ENCODE measurements at regions not wholly inside any gene's neighbourhood (a gene's known extent, or its start where the extent isn't known, plus 50 kb on each side); places are given as distances from the start of the nearest gene placed in this dataset.

GRCh38 chr13:105170438-105170837 is 1365.0 kb downstream of the EFNB2 start:
- no peaks in the 10 kb centered on the region for H3K36me3 ChIP-seq (ENCODE audit: control insufficient read depth, insufficient read depth, low read length)
- Mint-ChIP-seq H3K4me1 (peaks cover 10% of the 10 kb centered on the region), H3K9me3 (no peaks in the 10 kb centered on the region), H3K27ac (no peak overlapping the region), H3K4me3 (no peak overlapping the region), H3K27me3 (ENCODE audit: insufficient read depth) (no peaks in the 10 kb centered on the region), H3K36me3 (ENCODE audit: low read depth) (no peaks in the 10 kb centered on the region)
- no peaks in the 10 kb centered on the region for H3K9me3 ChIP-seq (ENCODE audit: control insufficient read depth, low read length)
- DNase-seq: no peak
- H3K9ac ChIP-seq (ENCODE audit: extremely low read depth, low read length, poor library complexity, severe bottlenecking): no peak overlapping the region
- peaks cover 2% of the 10 kb centered on the region for H3K4me1 ChIP-seq (ENCODE audit: control insufficient read depth, insufficient read depth, low read length)
- H3K4me3 ChIP-seq (ENCODE audit: low read length): no peak overlapping the region
- TF ChIP-seq CTCF (conservative IDR thresholded peaks at IDR 0.05): no peak
- no peaks in the 10 kb centered on the region for H3K27me3 ChIP-seq (ENCODE audit: control insufficient read depth, insufficient read depth, low read length, poor library complexity, severe bottlenecking)
- no peak overlapping the region for H3K27ac ChIP-seq (ENCODE audit: low read depth, low read length)

DNA sequence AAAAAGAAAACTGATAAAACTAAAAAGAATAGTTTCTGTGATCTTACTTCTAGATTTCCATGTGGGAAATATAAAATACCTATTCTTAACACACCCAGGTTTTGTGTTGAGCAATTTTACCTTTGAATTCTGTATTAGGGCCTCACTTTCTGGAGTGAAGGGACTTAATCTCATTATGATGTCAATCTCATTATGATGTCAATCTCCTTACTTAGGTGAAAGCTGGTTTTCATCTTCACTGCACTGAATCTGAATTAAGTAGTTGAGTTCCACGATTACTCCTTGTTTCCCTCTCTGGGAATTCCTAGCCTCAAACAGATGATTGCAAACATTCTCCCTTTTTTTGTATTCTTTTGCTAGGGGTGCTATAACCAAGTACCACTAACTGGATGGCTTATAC is 1367.2 kb downstream of the EFNB2 start:
- DNase-seq: no peak
- Mint-ChIP-seq H3K4me3 (no peak overlapping the region), H3K4me1 (peaks cover 5% of the 10 kb centered on the region), H3K36me3 (ENCODE audit: low read depth) (no peaks in the 10 kb centered on the region), H3K27me3 (ENCODE audit: insufficient read depth) (no peaks in the 10 kb centered on the region), H3K27ac (no peak overlapping the region), H3K9me3 (no peaks in the 10 kb centered on the region)
- H3K4me1 ChIP-seq (ENCODE audit: control insufficient read depth, insufficient read depth, low read length): no peaks in the 10 kb centered on the region
- no peak for TF ChIP-seq CTCF (conservative IDR thresholded peaks at IDR 0.05)
- WGBS, 2 experiments (ENCODE audit: insufficient coverage in 1 of 2, insufficient read length in 1 of 2): 65% methylated on average over 1 of the region's 1 CpG; no CpG with 5 or more reads in 1 of the 2 experiments
- no peak overlapping the region for H3K9ac ChIP-seq (ENCODE audit: extremely low read depth, low read length, poor library complexity, severe bottlenecking)
- H3K9me3 ChIP-seq (ENCODE audit: control insufficient read depth, low read length): no peaks in the 10 kb centered on the region
- no peak overlapping the region for H3K27ac ChIP-seq (ENCODE audit: low read depth, low read length)
- H3K4me3 ChIP-seq (ENCODE audit: low read length): no peak overlapping the region
- no peaks in the 10 kb centered on the region for H3K27me3 ChIP-seq (ENCODE audit: control insufficient read depth, insufficient read depth, low read length, poor library complexity, severe bottlenecking)
- no peaks in the 10 kb centered on the region for H3K36me3 ChIP-seq (ENCODE audit: control insufficient read depth, insufficient read depth, low read length)

GRCh38 chr13:105167385-105167784 is 1368.1 kb downstream of the EFNB2 start:
- Histone ChIP-seq H3K36me3 (ENCODE audit: control insufficient read depth, insufficient read depth, low read length) (no peaks in the 10 kb centered on the region), H3K27me3 (ENCODE audit: control insufficient read depth, insufficient read depth, low read length, poor library complexity, severe bottlenecking) (no peaks in the 10 kb centered on the region), H3K27ac (ENCODE audit: low read depth, low read length) (no peak overlapping the region), H3K4me1 (ENCODE audit: control insufficient read depth, insufficient read depth, low read length) (no peaks in the 10 kb centered on the region), H3K9me3 (ENCODE audit: control insufficient read depth, low read length) (no peaks in the 10 kb centered on the region), H3K9ac (ENCODE audit: extremely low read depth, low read length, poor library complexity, severe bottlenecking) (no peak overlapping the region), H3K4me3 (ENCODE audit: low read length) (no peak overlapping the region)
- 100% methylated on average over 1 of the region's 1 CpG; no CpG with 5 or more reads in 1 of the 2 experiments for WGBS, 2 experiments (ENCODE audit: insufficient coverage in 1 of 2, insufficient read length in 1 of 2)
- no peaks in the 10 kb centered on the region for H3K27me3 Mint-ChIP-seq (ENCODE audit: insufficient read depth)
- no peaks in the 10 kb centered on the region for H3K36me3 Mint-ChIP-seq (ENCODE audit: low read depth)
- no peaks in the 10 kb centered on the region for H3K9me3 Mint-ChIP-seq
- H3K27ac Mint-ChIP-seq: no peak overlapping the region
- H3K4me3 Mint-ChIP-seq: no peak overlapping the region
- no peak for TF ChIP-seq CTCF (conservative IDR thresholded peaks at IDR 0.05)
- peaks cover 5% of the 10 kb centered on the region for H3K4me1 Mint-ChIP-seq
- DNase-seq: no peak

Data from endodermal cell (in vitro differentiated cells).